CD4-positive, alpha-beta T cell treated with Interleukin-2 at 100 ng/mL for 4 hours (primary cell): ENCODE measurements at regions not wholly inside any gene's neighbourhood (a gene's known extent, or its start where the extent isn't known, plus 50 kb on each side); places are given as distances from the start of the nearest gene placed in this dataset.
"Not testable (repeated sequence)": the region's sequence is repeated elsewhere in the genome, so short reads cannot be mapped to it uniquely, and the experiment has no call there.

Experiments
- DNase-seq: peaks from one replicate; pipeline ENCODE4 v3.0.0-alpha.2; 2020; ENCODE audit warnings: low spot score

- DNase-seq = no peak
These were observed 1226.8 kb upstream of the FLRT2 start for GRCh38 chr14:84303140-84303539.

GRCh38 chr14:84312551-84312950 is 1217.4 kb upstream of the FLRT2 start:
- DNase-seq = no peak

- no peak for DNase-seq
These were observed 1206.5 kb upstream of the FLRT2 start for GRCh38 chr14:84323450-84323849.

GRCh38 chr14:84323978-84324377 is 1206.0 kb upstream of the FLRT2 start:
- no peak for DNase-seq

GRCh38 chr14:84336433-84336832 is 1193.5 kb upstream of the FLRT2 start:
- DNase-seq = no peak

- no peak for DNase-seq
These were observed 1189.0 kb upstream of the FLRT2 start for GRCh38 chr14:84340938-84341337.

GRCh38 chr14:84341867-84342266 is 1188.1 kb upstream of the FLRT2 start:
- DNase-seq = not testable (repeated sequence)

GRCh38 chr14:84343656-84344055 is 1186.3 kb upstream of the FLRT2 start:
- no peak for DNase-seq

- DNase-seq = no peak
These were observed 1178.3 kb upstream of the FLRT2 start for GRCh38 chr14:84351646-84352045.

- no peak for DNase-seq
These were observed 1168.5 kb upstream of the FLRT2 start for GRCh38 chr14:84361476-84361875.

- DNase-seq = no peak
These were observed 1154.7 kb upstream of the FLRT2 start for GRCh38 chr14:84375235-84375634.

GRCh38 chr14:84390010-84390409 is 1139.9 kb upstream of the FLRT2 start:
- no peak for DNase-seq

GRCh38 chr14:84397631-84398030 is 1132.3 kb upstream of the FLRT2 start:
- DNase-seq = no peak

GRCh38 chr14:84399296-84399910 is 1130.5 kb upstream of the FLRT2 start:
- no peak for DNase-seq

- DNase-seq = no peak
These were observed 1128.3 kb upstream of the FLRT2 start for GRCh38 chr14:84401631-84402030.

- no peak for DNase-seq
These were observed 1126.4 kb upstream of the FLRT2 start for GRCh38 chr14:84403585-84403984.

- DNase-seq = no peak
These were observed 1125.7 kb upstream of the FLRT2 start for GRCh38 chr14:84404246-84404645.

GRCh38 chr14:84409435-84409834 is 1120.5 kb upstream of the FLRT2 start:
- DNase-seq = no peak

GRCh38 chr14:84410344-84410743 is 1119.6 kb upstream of the FLRT2 start:
- no peak for DNase-seq

- no peak for DNase-seq
These were observed 1109.7 kb upstream of the FLRT2 start for GRCh38 chr14:84420221-84420620.

GRCh38 chr14:84421621-84422020 is 1108.3 kb upstream of the FLRT2 start:
- no peak for DNase-seq

GRCh38 chr14:84425968-84426367 is 1104.0 kb upstream of the FLRT2 start:
- no peak for DNase-seq

- DNase-seq = no peak
These were observed 1097.3 kb upstream of the FLRT2 start for GRCh38 chr14:84432676-84433075.

- no peak for DNase-seq
These were observed 1096.0 kb upstream of the FLRT2 start for GRCh38 chr14:84433961-84434360.
